ENCODE measurements at regions not wholly inside any gene's neighbourhood (a gene's known extent, or its start where the extent isn't known, plus 50 kb on each side); places are given as distances from the start of the nearest gene placed in this dataset.

- no peak for DNase-seq (ENCODE audit: low spot score in 2 of 2)
- no peaks in the 10 kb centered on the region for H3K4me1 ChIP-seq
- H3K27me3 ChIP-seq (ENCODE audit: low read depth): no peaks in the 10 kb centered on the region
- H3K36me3 ChIP-seq (replicated peaks): no peaks in the 10 kb centered on the region
- no peaks in the 10 kb centered on the region for H3K9me3 ChIP-seq
- in situ Hi-C loops (cut with MboI; ENCODE audit: low sequenced_read_pairs): no loop called here
- H3K4me3 ChIP-seq: no peak overlapping the region
Observed at GRCh38 chr17:65407017-65407416, 154.4 kb downstream of the AXIN2 start.

DNA sequence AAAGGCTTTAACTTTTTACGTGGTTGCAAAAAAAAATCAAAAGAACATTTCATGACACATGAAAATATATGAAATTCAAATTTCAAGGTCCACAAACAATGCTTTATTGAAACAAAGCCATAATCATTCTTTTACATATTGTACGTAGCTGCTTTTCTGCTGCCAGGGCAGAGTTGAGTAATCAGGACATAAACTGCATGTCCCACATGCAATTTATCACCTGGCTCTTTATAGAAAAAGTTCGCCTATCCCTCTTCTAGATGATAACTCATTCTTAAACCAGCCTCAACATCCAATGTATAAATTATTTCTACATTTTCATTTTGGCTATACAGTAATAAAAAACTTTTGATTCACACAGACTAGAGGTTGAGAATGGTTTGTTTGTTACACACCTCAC, 154.9 kb downstream of the AXIN2 start:
- H3K4me1 ChIP-seq: no peaks in the 10 kb centered on the region
- no peak for DNase-seq (ENCODE audit: low spot score in 2 of 2)
- no peaks in the 10 kb centered on the region for H3K27me3 ChIP-seq (ENCODE audit: low read depth)
- no peaks in the 10 kb centered on the region for H3K36me3 ChIP-seq (replicated peaks)
- no peaks in the 10 kb centered on the region for H3K9me3 ChIP-seq
- in situ Hi-C loops (cut with MboI; ENCODE audit: low sequenced_read_pairs): no loop called here
- H3K4me3 ChIP-seq: no peak overlapping the region

- Histone ChIP-seq H3K4me1 (no peaks in the 10 kb centered on the region), H3K4me3 (no peak overlapping the region), H3K9me3 (no peaks in the 10 kb centered on the region), H3K27me3 (ENCODE audit: low read depth) (no peaks in the 10 kb centered on the region), H3K36me3 (replicated peaks) (no peaks in the 10 kb centered on the region)
- in situ Hi-C loops (cut with MboI; ENCODE audit: low sequenced_read_pairs): no loop called here
- no peak for DNase-seq (ENCODE audit: low spot score in 2 of 2)
Observed at GRCh38 chr17:65405563-65405962, 155.9 kb downstream of the AXIN2 start.

DNA sequence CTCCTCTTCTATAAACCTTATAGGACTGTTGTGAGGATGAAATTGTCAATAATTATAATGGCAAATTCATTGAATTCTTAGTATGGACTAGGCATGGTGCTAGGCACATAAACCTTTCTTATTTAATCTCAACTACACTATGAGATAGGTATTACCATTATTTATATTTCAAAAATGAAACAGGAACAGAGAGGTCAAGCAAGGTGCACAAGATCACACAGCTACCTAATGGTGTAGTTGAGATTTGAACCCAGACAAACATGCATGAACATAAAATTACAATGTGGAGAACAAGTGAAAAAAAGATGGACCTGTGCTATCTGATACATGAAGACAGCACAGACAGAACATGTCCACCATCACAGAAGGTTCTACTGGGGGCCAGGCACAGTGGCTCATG, 156.7 kb downstream of the AXIN2 start:
- no peaks in the 10 kb centered on the region for H3K36me3 ChIP-seq (replicated peaks)
- no peaks in the 10 kb centered on the region for H3K27me3 ChIP-seq (ENCODE audit: low read depth)
- no peaks in the 10 kb centered on the region for H3K9me3 ChIP-seq
- no peaks in the 10 kb centered on the region for H3K4me1 ChIP-seq
- H3K4me3 ChIP-seq: no peak overlapping the region
- no peak for DNase-seq (ENCODE audit: low spot score in 2 of 2)
- in situ Hi-C loops (cut with MboI; ENCODE audit: low sequenced_read_pairs): no loop called here

- in situ Hi-C loops (cut with MboI; ENCODE audit: low sequenced_read_pairs): no loop called here
- no peaks in the 10 kb centered on the region for H3K4me1 ChIP-seq
- H3K27me3 ChIP-seq (ENCODE audit: low read depth): no peaks in the 10 kb centered on the region
- no peak for DNase-seq (ENCODE audit: low spot score in 2 of 2)
- H3K4me3 ChIP-seq: no peak overlapping the region
- no peaks in the 10 kb centered on the region for H3K9me3 ChIP-seq
- H3K36me3 ChIP-seq (replicated peaks): no peaks in the 10 kb centered on the region
Observed at GRCh38 chr17:65403626-65404025, 157.8 kb downstream of the AXIN2 start.

DNA sequence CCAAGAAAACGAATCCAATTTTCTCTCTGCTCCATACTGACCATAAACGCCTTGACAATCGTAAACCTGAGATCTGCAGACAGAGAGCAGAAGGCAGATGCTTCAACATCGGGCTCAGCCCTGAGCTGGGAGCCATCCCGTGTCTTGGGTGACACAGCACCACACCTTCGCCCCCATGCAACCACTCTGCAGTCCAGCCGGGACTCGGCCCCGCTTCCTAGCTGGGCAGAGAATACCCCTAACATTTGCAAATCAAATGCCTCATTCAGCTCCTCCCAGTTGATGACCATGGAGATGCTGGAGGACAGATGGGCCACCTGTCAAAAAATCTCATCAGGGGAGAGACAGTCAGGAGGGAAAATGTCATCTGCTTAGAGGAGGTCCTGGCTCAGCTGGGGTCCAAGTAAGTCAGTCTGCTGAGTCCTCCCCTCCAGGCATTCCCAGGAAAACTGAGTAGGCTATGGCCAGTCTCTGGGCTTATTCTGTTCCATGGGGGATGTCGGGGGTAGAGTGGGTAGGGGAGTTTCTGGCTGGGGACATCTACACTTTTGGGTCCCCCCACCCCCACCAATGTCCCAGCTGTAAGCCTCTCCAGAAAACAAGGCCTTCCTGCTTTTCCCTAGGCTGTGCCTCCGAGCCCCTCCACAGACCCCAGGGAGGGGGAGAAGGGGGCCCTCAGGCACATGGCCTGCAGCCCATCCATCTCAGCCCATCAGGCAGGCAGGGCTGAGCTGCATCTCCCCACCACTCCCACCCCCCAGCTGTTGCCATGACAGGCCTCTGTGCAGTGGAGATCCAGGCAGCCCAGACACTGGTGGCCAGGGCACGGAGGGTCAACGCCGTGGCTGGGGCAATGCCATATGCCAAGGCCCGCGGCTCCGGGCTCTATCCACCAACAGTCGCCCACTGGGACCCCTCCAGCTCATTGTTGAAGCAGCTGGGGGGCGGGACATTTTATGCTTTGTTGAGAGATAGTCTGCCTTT, 158.6 kb downstream of the AXIN2 start:
- Histone ChIP-seq H3K27me3 (ENCODE audit: low read depth) (no peaks in the 10 kb centered on the region), H3K4me3 (no peak overlapping the region), H3K36me3 (replicated peaks) (no peaks in the 10 kb centered on the region), H3K4me1 (no peaks in the 10 kb centered on the region), H3K9me3 (no peaks in the 10 kb centered on the region)
- no peak for DNase-seq (ENCODE audit: low spot score in 2 of 2)
- in situ Hi-C loops (cut with MboI; ENCODE audit: low sequenced_read_pairs): no loop called here

- H3K4me3 ChIP-seq: no peak overlapping the region
- no peaks in the 10 kb centered on the region for H3K27me3 ChIP-seq (ENCODE audit: low read depth)
- no peaks in the 10 kb centered on the region for H3K9me3 ChIP-seq
Observed at GRCh38 chr17:65401561-65401960, 159.9 kb downstream of the AXIN2 start.

GRCh38 chr17:65400701-65401100, 160.7 kb downstream of the AXIN2 start:
- no peaks in the 10 kb centered on the region for H3K36me3 ChIP-seq (replicated peaks)
- H3K4me1 ChIP-seq: no peaks in the 10 kb centered on the region
- no peaks in the 10 kb centered on the region for H3K9me3 ChIP-seq
- in situ Hi-C loops (cut with MboI; ENCODE audit: low sequenced_read_pairs): no loop called here
- DNase-seq (ENCODE audit: low spot score in 2 of 2): no peak
- no peaks in the 10 kb centered on the region for H3K27me3 ChIP-seq (ENCODE audit: low read depth)
- no peak overlapping the region for H3K4me3 ChIP-seq

More at GRCh38 chr17:65401561-65401960, 159.9 kb downstream of the AXIN2 start:
- no peaks in the 10 kb centered on the region for H3K36me3 ChIP-seq (replicated peaks)
- in situ Hi-C loops (cut with MboI; ENCODE audit: low sequenced_read_pairs): no loop called here
- DNase-seq (ENCODE audit: low spot score in 2 of 2): no peak
- no peaks in the 10 kb centered on the region for H3K4me1 ChIP-seq

DNA sequence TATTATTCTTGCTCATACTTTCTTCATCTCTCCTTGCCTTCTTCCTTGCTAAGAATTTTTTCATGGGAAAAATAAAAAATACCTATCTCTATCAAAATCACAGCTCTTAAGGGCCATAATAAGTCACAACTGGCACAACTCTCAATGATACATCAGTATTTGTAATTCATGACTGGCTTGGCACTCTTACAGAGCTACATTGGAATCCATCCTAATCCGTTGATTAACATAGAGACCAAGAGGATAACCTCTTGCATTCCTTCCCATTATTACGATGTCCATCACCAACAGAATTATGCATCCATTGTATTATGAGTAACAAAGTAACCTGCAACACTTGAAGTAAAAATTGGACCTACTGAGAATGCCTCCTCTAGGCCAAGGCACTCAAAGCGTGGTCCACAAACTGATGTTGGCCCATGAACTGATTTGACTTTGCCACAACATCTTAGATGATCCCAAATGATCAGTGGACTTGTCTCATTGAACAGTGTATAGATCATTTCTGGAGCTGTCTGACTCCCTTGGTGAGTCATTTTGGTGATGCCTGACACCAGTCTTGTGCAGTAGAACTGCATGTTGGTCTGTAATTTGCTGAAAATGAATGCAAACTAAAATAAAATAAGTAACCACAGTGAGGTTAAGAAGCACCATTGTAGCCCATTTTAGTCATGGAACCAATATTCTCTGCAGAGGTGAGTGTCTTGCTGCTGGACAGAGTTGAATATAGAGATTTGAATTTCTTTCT, 163.2 kb downstream of the AXIN2 start:
- Histone ChIP-seq H3K36me3 (replicated peaks) (no peaks in the 10 kb centered on the region), H3K27me3 (ENCODE audit: low read depth) (no peaks in the 10 kb centered on the region), H3K4me3 (no peak overlapping the region), H3K4me1 (no peaks in the 10 kb centered on the region), H3K9me3 (no peaks in the 10 kb centered on the region)
- no peak for DNase-seq (ENCODE audit: low spot score in 2 of 2)
- in situ Hi-C loops (cut with MboI; ENCODE audit: low sequenced_read_pairs): no loop called here

DNA sequence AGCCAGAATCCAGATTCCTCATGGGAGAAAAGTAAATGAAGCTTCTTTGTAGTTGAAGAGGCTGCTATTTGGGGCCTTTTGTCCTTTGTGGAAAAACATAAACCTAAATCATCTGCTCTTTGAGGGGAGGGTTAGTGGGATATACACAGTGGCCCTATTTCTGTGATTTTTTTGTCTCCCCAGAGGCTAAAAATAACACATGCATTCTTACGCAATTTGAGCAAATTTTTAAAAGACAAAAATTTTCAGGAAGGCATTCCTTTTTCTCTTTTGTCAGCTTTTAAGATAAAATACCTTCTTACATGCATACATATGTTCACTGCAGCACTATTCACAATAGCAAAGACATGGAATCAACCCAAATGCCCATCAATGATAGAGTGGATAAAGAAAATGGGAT, 165.5 kb downstream of the AXIN2 start:
- Histone ChIP-seq H3K27me3 (ENCODE audit: low read depth) (no peaks in the 10 kb centered on the region), H3K4me1 (no peaks in the 10 kb centered on the region), H3K36me3 (replicated peaks) (no peaks in the 10 kb centered on the region), H3K4me3 (no peak overlapping the region), H3K9me3 (no peaks in the 10 kb centered on the region)
- in situ Hi-C loops (cut with MboI; ENCODE audit: low sequenced_read_pairs): no loop called here
- no peak for DNase-seq (ENCODE audit: low spot score in 2 of 2)

DNA sequence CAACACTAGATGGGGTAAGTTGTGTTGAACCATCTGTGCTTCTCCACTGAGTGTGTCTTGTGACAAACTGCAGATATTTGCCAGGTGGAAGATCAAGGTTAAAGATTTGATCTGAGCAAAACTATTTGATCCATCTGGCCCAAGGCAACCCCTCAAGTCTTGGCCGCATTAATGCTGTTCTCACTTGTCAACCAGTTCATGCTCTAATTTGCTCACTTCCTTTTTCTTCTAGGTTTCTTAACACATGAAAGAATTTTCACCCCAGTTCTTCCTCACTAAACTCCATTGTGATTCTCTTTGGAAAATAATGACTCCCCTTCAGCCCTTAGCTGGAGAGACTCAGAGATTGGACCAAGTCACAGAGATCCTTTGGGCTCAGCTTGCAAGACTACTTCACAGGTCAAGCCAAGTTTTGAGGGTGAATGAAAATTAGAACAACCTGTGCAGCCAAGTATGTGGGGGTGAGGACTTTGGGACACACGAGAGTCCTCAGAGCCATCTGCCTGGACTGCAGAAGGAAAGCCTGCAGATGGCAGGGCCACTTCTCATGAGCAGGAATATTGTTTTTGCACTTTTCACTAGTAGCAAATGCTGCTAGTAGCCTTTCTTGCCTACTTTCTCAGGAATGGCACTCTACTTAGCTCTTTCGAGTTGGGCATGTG, 166.5 kb downstream of the AXIN2 start:
- Histone ChIP-seq H3K36me3 (replicated peaks) (no peaks in the 10 kb centered on the region), H3K27me3 (ENCODE audit: low read depth) (no peaks in the 10 kb centered on the region), H3K4me3 (no peak overlapping the region), H3K4me1 (no peaks in the 10 kb centered on the region), H3K9me3 (no peaks in the 10 kb centered on the region)
- in situ Hi-C loops (cut with MboI; ENCODE audit: low sequenced_read_pairs): no loop called here
- no peak for DNase-seq (ENCODE audit: low spot score in 2 of 2)

DNA sequence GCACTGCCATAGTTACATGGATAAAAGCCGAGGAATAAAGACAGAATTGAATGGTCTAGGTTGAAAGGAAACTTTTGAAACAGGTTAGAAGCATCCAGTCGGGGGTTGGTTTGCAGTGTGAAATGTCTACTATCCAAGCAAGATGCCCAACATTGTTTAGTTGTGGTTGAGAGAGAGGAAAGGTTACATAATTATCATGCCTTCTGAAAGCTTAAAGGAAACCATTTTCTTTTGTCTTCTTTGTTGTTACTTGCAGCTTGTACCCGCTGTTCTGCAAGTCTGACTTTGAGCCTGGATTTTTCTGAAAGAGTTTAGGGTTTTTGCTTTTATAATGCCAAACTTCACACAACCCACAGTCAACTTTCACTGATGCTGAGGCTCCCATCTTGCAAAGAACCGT, 167.9 kb downstream of the AXIN2 start:
- H3K27me3 ChIP-seq (ENCODE audit: low read depth): no peaks in the 10 kb centered on the region
- in situ Hi-C loops (cut with MboI; ENCODE audit: low sequenced_read_pairs): no loop called here
- no peaks in the 10 kb centered on the region for H3K4me1 ChIP-seq

GRCh38 chr17:65389949-65390348, 171.5 kb downstream of the AXIN2 start:
- in situ Hi-C loops (cut with MboI; ENCODE audit: low sequenced_read_pairs): no loop called here
- no peaks in the 10 kb centered on the region for H3K4me1 ChIP-seq
- no peaks in the 10 kb centered on the region for H3K36me3 ChIP-seq (replicated peaks)
- H3K9me3 ChIP-seq: 0 out of 2 replicates have a peak, but pooled peaks cover 2% of the 10 kb centered on the region
- H3K27me3 ChIP-seq (ENCODE audit: low read depth): no peaks in the 10 kb centered on the region
- H3K4me3 ChIP-seq: no peak overlapping the region
- no peak for DNase-seq (ENCODE audit: low spot score in 2 of 2)

More for the DNA sequence above, 167.9 kb downstream of the AXIN2 start:
- Histone ChIP-seq H3K9me3 (no peaks in the 10 kb centered on the region), H3K36me3 (replicated peaks) (no peaks in the 10 kb centered on the region), H3K4me3 (no peak overlapping the region)
- DNase-seq (ENCODE audit: low spot score in 2 of 2): no peak

DNA sequence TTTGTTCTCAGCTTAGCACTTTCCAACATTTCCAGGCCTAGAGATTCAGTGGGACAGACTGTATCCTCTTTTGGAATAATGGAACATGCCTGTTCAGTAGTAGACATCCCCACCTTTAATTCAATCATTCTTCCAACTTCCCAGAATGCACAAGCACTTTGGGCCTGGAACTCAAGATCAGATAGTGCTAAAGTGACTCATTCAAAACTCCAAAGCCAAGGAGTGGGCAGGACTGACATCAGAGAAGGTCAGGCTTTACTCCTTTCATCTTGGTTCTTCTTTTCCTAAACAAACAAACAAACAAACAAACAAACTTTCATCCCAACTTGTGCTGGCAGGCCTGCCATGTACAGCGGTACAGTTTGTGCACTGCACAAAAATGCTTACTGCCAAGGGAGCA, 172.0 kb downstream of the AXIN2 start:
- no peaks in the 10 kb centered on the region for H3K27me3 ChIP-seq (ENCODE audit: low read depth)
- no peak for DNase-seq (ENCODE audit: low spot score in 2 of 2)
- H3K4me1 ChIP-seq: no peaks in the 10 kb centered on the region
- H3K36me3 ChIP-seq (replicated peaks): no peaks in the 10 kb centered on the region
- H3K9me3 ChIP-seq: 0 out of 2 replicates have a peak, but pooled peaks cover 2% of the 10 kb centered on the region
- in situ Hi-C loops (cut with MboI; ENCODE audit: low sequenced_read_pairs): no loop called here
- no peak overlapping the region for H3K4me3 ChIP-seq
